Activated T-helper 17 cell treated with anti-CD3 and anti-CD28 coated beads, Interleukin-2, amount 50 U/mL, for 72 hours (primary cell): ENCODE measurements at regions not wholly inside any gene's neighbourhood (a gene's known extent, or its start where the extent isn't known, plus 50 kb on each side); places are given as distances from the start of the nearest gene placed in this dataset.

Experiments used
- ATAC-seq: fragments of 150-1000 bp; cut with Tn5 transposase; replicated peaks from 2 replicates; pipeline ENCODE4 v1.10.0; 2021; ENCODE audit warnings: mild to moderate bottlenecking, moderate library complexity
- H3K27ac Mint-ChIP-seq: one replicate; pipeline ENCODE4 v1.8.0; 2022; ENCODE audit warnings: mixed read lengths
- H3K27me3 Mint-ChIP-seq: one replicate; pipeline ENCODE4 v1.8.0; 2022; ENCODE audit warnings: mixed read lengths
- H3K36me3 Mint-ChIP-seq: one replicate; pipeline ENCODE4 v1.8.0; 2022; ENCODE audit warnings: low read depth, mild to moderate bottlenecking, mixed read lengths
- H3K4me1 Mint-ChIP-seq: one replicate; pipeline ENCODE4 v1.8.0; 2022; ENCODE audit warnings: mixed read lengths
- H3K4me3 Mint-ChIP-seq: one replicate; pipeline ENCODE4 v1.8.0; 2022; ENCODE audit warnings: mild to moderate bottlenecking, mixed read lengths
- H3K9me3 Mint-ChIP-seq: one replicate; pipeline ENCODE4 v1.8.0; 2022; ENCODE audit warnings: mixed read lengths

GRCh38 chr9:106441283-106441682 is 421.7 kb upstream of the ZNF462 start:
- Mint-ChIP-seq H3K4me3 (no peak overlapping the region), H3K36me3 (no peaks in the 10 kb centered on the region), H3K27me3 (no peaks in the 10 kb centered on the region), H3K9me3 (peaks cover 18% of the 10 kb centered on the region), H3K27ac (no peak overlapping the region), H3K4me1 (no peaks in the 10 kb centered on the region)
- ATAC-seq = no peak

- Mint-ChIP-seq H3K4me1 (no peaks in the 10 kb centered on the region), H3K36me3 (no peaks in the 10 kb centered on the region), H3K27ac (no peak overlapping the region), H3K9me3 (peaks cover 23% of the 10 kb centered on the region), H3K27me3 (no peaks in the 10 kb centered on the region), H3K4me3 (no peak overlapping the region)
- ATAC-seq = no peak
Observed at GRCh38 chr9:106443520-106443919, 419.4 kb upstream of the ZNF462 start.

- Mint-ChIP-seq H3K27me3 (no peaks in the 10 kb centered on the region), H3K4me3 (no peak overlapping the region), H3K27ac (no peak overlapping the region), H3K4me1 (no peaks in the 10 kb centered on the region), H3K36me3 (no peaks in the 10 kb centered on the region), H3K9me3 (peaks cover 18% of the 10 kb centered on the region)
- ATAC-seq = no peak
Observed at GRCh38 chr9:106445107-106445506, 417.9 kb upstream of the ZNF462 start.

- no peaks in the 10 kb centered on the region for H3K27me3 Mint-ChIP-seq
- peaks cover 22% of the 10 kb centered on the region for H3K9me3 Mint-ChIP-seq
- no peaks in the 10 kb centered on the region for H3K36me3 Mint-ChIP-seq
- no peaks in the 10 kb centered on the region for H3K4me1 Mint-ChIP-seq
- no peak overlapping the region for H3K4me3 Mint-ChIP-seq
- no peak for ATAC-seq
- no peak overlapping the region for H3K27ac Mint-ChIP-seq
Observed at GRCh38 chr9:106449336-106449927, 413.5 kb upstream of the ZNF462 start.

- Mint-ChIP-seq H3K27me3 (no peaks in the 10 kb centered on the region), H3K4me3 (no peak overlapping the region), H3K4me1 (no peaks in the 10 kb centered on the region), H3K36me3 (no peaks in the 10 kb centered on the region), H3K9me3 (peaks cover 17% of the 10 kb centered on the region), H3K27ac (no peak overlapping the region)
- no peak for ATAC-seq
Observed at GRCh38 chr9:106450549-106450948, 412.4 kb upstream of the ZNF462 start.

GRCh38 chr9:106451223-106451622 is 411.7 kb upstream of the ZNF462 start:
- ATAC-seq = no peak
- Mint-ChIP-seq H3K27me3 (no peaks in the 10 kb centered on the region), H3K4me1 (no peaks in the 10 kb centered on the region), H3K36me3 (no peaks in the 10 kb centered on the region), H3K9me3 (peaks cover 19% of the 10 kb centered on the region), H3K4me3 (no peak overlapping the region), H3K27ac (no peak overlapping the region)

- no peaks in the 10 kb centered on the region for H3K4me1 Mint-ChIP-seq
- H3K27me3 Mint-ChIP-seq = no peaks in the 10 kb centered on the region
- no peaks in the 10 kb centered on the region for H3K36me3 Mint-ChIP-seq
- H3K27ac Mint-ChIP-seq = no peak overlapping the region
- no peak for ATAC-seq
- peaks cover 23% of the 10 kb centered on the region for H3K9me3 Mint-ChIP-seq
- H3K4me3 Mint-ChIP-seq = no peak overlapping the region
Observed at GRCh38 chr9:106456581-106456980, 406.4 kb upstream of the ZNF462 start.

- H3K27me3 Mint-ChIP-seq = no peaks in the 10 kb centered on the region
- no peak overlapping the region for H3K4me3 Mint-ChIP-seq
- no peak for ATAC-seq
- H3K36me3 Mint-ChIP-seq = no peaks in the 10 kb centered on the region
- H3K9me3 Mint-ChIP-seq = peaks cover 17% of the 10 kb centered on the region
- H3K27ac Mint-ChIP-seq = no peak overlapping the region
- no peaks in the 10 kb centered on the region for H3K4me1 Mint-ChIP-seq
Observed at GRCh38 chr9:106467113-106467864, 395.7 kb upstream of the ZNF462 start.

- H3K27me3 Mint-ChIP-seq = no peaks in the 10 kb centered on the region
- no peak for ATAC-seq
Observed at GRCh38 chr9:106467865-106468164, 395.2 kb upstream of the ZNF462 start.

GRCh38 chr9:106468431-106468830 is 394.5 kb upstream of the ZNF462 start:
- H3K9me3 Mint-ChIP-seq = peaks cover 16% of the 10 kb centered on the region
- H3K4me3 Mint-ChIP-seq = no peak overlapping the region
- H3K4me1 Mint-ChIP-seq = no peaks in the 10 kb centered on the region
- no peaks in the 10 kb centered on the region for H3K36me3 Mint-ChIP-seq
- no peak for ATAC-seq
- H3K27ac Mint-ChIP-seq = no peak overlapping the region
- no peaks in the 10 kb centered on the region for H3K27me3 Mint-ChIP-seq

More at GRCh38 chr9:106467865-106468164, 395.2 kb upstream of the ZNF462 start:
- no peaks in the 10 kb centered on the region for H3K4me1 Mint-ChIP-seq
- H3K4me3 Mint-ChIP-seq = no peak overlapping the region
- no peak overlapping the region for H3K27ac Mint-ChIP-seq
- H3K36me3 Mint-ChIP-seq = no peaks in the 10 kb centered on the region
- H3K9me3 Mint-ChIP-seq = peaks cover 16% of the 10 kb centered on the region

GRCh38 chr9:106478312-106478711 is 384.7 kb upstream of the ZNF462 start:
- H3K4me1 Mint-ChIP-seq = no peaks in the 10 kb centered on the region
- ATAC-seq = no peak
- no peak overlapping the region for H3K4me3 Mint-ChIP-seq

GRCh38 chr9:106478727-106479126 is 384.2 kb upstream of the ZNF462 start:
- Mint-ChIP-seq H3K9me3 (peaks cover 20% of the 10 kb centered on the region), H3K36me3 (no peaks in the 10 kb centered on the region), H3K4me3 (no peak overlapping the region), H3K27ac (no peak overlapping the region), H3K27me3 (no peaks in the 10 kb centered on the region), H3K4me1 (no peaks in the 10 kb centered on the region)
- ATAC-seq = no peak

More at GRCh38 chr9:106478312-106478711, 384.7 kb upstream of the ZNF462 start:
- H3K36me3 Mint-ChIP-seq = no peaks in the 10 kb centered on the region
- H3K27me3 Mint-ChIP-seq = no peaks in the 10 kb centered on the region
- H3K27ac Mint-ChIP-seq = no peak overlapping the region
- peaks cover 18% of the 10 kb centered on the region for H3K9me3 Mint-ChIP-seq

GRCh38 chr9:106479679-106480078 is 383.3 kb upstream of the ZNF462 start:
- ATAC-seq = no peak
- no peaks in the 10 kb centered on the region for H3K4me1 Mint-ChIP-seq
- H3K27me3 Mint-ChIP-seq = no peaks in the 10 kb centered on the region
- no peak overlapping the region for H3K4me3 Mint-ChIP-seq
- no peak overlapping the region for H3K27ac Mint-ChIP-seq
- H3K9me3 Mint-ChIP-seq = peaks cover 17% of the 10 kb centered on the region
- no peaks in the 10 kb centered on the region for H3K36me3 Mint-ChIP-seq

- no peaks in the 10 kb centered on the region for H3K27me3 Mint-ChIP-seq
- H3K9me3 Mint-ChIP-seq = peaks cover 18% of the 10 kb centered on the region
- H3K4me3 Mint-ChIP-seq = no peak overlapping the region
- ATAC-seq = no peak
- no peak overlapping the region for H3K27ac Mint-ChIP-seq
- no peaks in the 10 kb centered on the region for H3K36me3 Mint-ChIP-seq
- no peaks in the 10 kb centered on the region for H3K4me1 Mint-ChIP-seq
Observed at GRCh38 chr9:106481013-106481609, 381.9 kb upstream of the ZNF462 start.

- H3K27ac Mint-ChIP-seq = no peak overlapping the region
- no peaks in the 10 kb centered on the region for H3K36me3 Mint-ChIP-seq
- no peak overlapping the region for H3K4me3 Mint-ChIP-seq
- no peak for ATAC-seq
- no peaks in the 10 kb centered on the region for H3K27me3 Mint-ChIP-seq
- H3K9me3 Mint-ChIP-seq = peaks cover 16% of the 10 kb centered on the region
- no peaks in the 10 kb centered on the region for H3K4me1 Mint-ChIP-seq
Observed at GRCh38 chr9:106482733-106483132, 380.2 kb upstream of the ZNF462 start.
